ENCODE measurements at regions not wholly inside any gene's neighbourhood (a gene's known extent, or its start where the extent isn't known, plus 50 kb on each side); places are given as distances from the start of the nearest gene placed in this dataset.
"Not testable (repeated sequence)": the region's sequence is repeated elsewhere in the genome, so short reads cannot be mapped to it uniquely, and the experiment has no call there.

DNA sequence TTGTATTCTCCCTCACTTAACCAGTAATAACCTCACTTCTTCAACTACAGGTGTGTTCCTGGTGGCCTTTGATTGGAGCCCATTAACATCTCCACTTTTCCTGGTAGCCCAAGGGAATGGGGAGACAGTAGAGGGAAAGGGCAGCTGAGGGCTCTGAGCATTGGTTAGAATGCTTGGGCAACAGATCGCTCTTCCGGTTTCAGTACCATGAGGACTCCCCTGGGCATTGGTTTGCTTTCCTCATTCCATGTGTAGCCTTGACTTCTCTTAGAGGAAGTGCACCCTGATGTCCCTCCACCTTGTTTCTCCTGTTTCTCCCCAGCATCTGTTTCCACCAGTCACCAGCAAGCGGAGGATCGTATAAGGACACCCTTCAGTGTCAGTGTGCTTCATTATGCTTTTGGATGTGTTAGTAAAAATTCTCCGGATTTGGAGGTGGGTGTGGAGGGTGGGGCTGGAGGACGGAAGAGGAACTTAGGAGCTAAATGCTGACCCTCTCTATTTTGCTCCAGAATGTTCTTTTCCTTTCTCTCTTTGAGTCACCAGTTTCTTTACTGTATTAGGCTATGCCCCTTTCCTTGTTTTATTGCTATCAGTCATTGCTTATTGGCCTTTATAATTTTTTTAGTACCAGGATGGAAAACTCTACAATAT, 50.6 kb upstream of the ZNG1B start:
- H3K27ac ChIP-seq (ENCODE audit: insufficient read depth in 1 of 2, low read depth in 1 of 2, low read length in 2 of 2, poor library complexity in 1 of 2, severe bottlenecking in 2 of 2): not testable (repeated sequence)

DNA sequence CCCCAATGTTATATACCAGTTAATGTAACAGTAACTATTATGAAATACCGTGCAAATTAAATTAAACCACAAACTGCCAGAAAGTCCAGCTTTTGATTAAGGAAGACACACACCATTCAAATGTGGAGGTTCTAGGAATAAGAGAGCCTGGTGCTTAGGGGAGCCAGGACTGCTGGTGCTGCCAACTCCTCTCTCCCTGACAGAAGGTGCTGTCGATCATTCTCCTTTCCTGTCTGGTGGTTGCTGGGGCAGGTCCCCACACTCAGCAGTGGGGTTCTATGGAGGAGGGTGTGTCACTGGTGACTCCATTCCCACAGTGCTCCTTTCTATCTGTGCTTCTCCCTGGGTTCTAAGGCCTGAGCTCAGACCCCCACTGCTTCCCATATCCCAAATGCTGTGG, 57.9 kb upstream of the ZNG1B start:
- H3K36me3 ChIP-seq (ENCODE audit: control insufficient read depth in 4 of 4, insufficient read depth in 4 of 4, low read length in 3 of 4); H3K9me3 ChIP-seq (ENCODE audit: control extremely low read depth in 1 of 5, control insufficient read depth in 4 of 5, insufficient read depth in 2 of 5, low read depth in 1 of 5, low read length in 4 of 5); H3K27me3 ChIP-seq (replicated peaks in 2 of 5; ENCODE audit: control insufficient read depth in 4 of 5, insufficient read depth in 5 of 5, low read length in 4 of 5); H3K4me3 ChIP-seq (ENCODE audit: control insufficient read depth in 1 of 7, extremely low read depth in 1 of 7, insufficient read depth in 4 of 7, low read depth in 2 of 7, low read length in 6 of 7); H3K27ac ChIP-seq (ENCODE audit: insufficient read depth in 1 of 2, low read depth in 1 of 2, low read length in 2 of 2, poor library complexity in 1 of 2, severe bottlenecking in 2 of 2); DNase-seq; POLR2A ChIA-PET: not testable (repeated sequence)
- WGBS (ENCODE audit: insufficient coverage): 0% methylated on average over 1 of the region's 2 CpGs
- CTCF ChIA-PET: interaction anchor here (1.0 to 1.9 kb wide), 2 partner anchors 131 to 175 kb away, joined by 4 to 8 read pairs; no protein-coding TSS in a partner anchor
- H3K4me1 ChIP-seq (ENCODE audit: control extremely low read depth in 1 of 4, control insufficient read depth in 4 of 4, insufficient read depth in 4 of 4, low read length in 3 of 4): peaks cover 2 to 22% (median 8%) of the 10 kb centered on the region in 4 experiments

More for the DNA sequence above, 50.6 kb upstream of the ZNG1B start:
- H3K36me3 ChIP-seq (ENCODE audit: control insufficient read depth in 4 of 4, insufficient read depth in 4 of 4, low read length in 3 of 4); DNase-seq; H3K27me3 ChIP-seq (replicated peaks in 2 of 5; ENCODE audit: control insufficient read depth in 4 of 5, insufficient read depth in 5 of 5, low read length in 4 of 5); POLR2A ChIA-PET; H3K4me3 ChIP-seq (ENCODE audit: control insufficient read depth in 1 of 7, extremely low read depth in 1 of 7, insufficient read depth in 4 of 7, low read depth in 2 of 7, low read length in 6 of 7); H3K9me3 ChIP-seq (ENCODE audit: control extremely low read depth in 1 of 5, control insufficient read depth in 4 of 5, insufficient read depth in 2 of 5, low read depth in 1 of 5, low read length in 4 of 5); CTCF ChIA-PET: not testable (repeated sequence)
- peaks cover 0 to 11% (median 8%) of the 10 kb centered on the region in 4 experiments for H3K4me1 ChIP-seq (ENCODE audit: control extremely low read depth in 1 of 4, control insufficient read depth in 4 of 4, insufficient read depth in 4 of 4, low read length in 3 of 4)
- WGBS (ENCODE audit: insufficient coverage): no CpG with 5 or more reads among the region's 6 CpGs

DNA sequence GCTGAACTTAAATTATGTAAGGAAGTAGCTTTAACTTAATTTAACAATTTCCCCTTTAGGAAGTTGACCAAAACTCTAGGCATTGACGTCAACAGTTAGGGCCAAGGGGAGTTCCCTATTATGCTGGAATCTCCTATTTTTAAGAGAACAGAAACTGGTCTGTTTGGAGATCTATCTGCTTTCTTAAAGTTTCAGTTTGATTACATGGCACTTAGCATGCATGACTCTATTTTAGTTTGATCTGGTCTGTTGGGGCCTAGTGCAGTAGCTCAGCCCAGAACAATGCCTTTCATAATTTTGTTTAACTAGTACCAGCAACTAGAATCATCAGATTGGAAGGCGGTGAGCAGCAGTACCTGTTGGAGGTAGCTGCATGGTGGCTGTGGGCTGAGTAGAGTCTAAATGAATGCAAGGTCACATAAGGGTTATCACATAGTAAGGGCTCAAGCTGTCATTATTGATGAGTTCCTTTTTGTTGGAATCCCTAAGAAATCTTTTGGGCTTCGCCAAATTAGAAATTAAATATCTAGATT, 60.5 kb upstream of the ZNG1B start:
- ChIA-PET CTCF (interaction anchor here (0.9 to 1.8 kb wide), 7 partner anchors 14 to 242 kb away, joined by 3 to 13 read pairs (median 4); no protein-coding TSS in a partner anchor), POLR2A (no interaction called here)
- Histone ChIP-seq H3K4me1 (ENCODE audit: control extremely low read depth in 1 of 4, control insufficient read depth in 4 of 4, insufficient read depth in 4 of 4, low read length in 3 of 4) (peaks cover 2 to 35% (median 19%) of the 10 kb centered on the region in 4 experiments), H3K4me3 (ENCODE audit: control insufficient read depth in 1 of 7, extremely low read depth in 1 of 7, insufficient read depth in 4 of 7, low read depth in 2 of 7, low read length in 6 of 7) (no peak overlapping the region), H3K27me3 (replicated peaks in 2 of 5; ENCODE audit: control insufficient read depth in 4 of 5, insufficient read depth in 5 of 5, low read length in 4 of 5) (no peaks in the 10 kb centered on the region), H3K36me3 (ENCODE audit: control insufficient read depth in 4 of 4, insufficient read depth in 4 of 4, low read length in 3 of 4) (no peaks in the 10 kb centered on the region), H3K27ac (ENCODE audit: insufficient read depth in 1 of 2, low read depth in 1 of 2, low read length in 2 of 2, poor library complexity in 1 of 2, severe bottlenecking in 2 of 2) (no peak overlapping the region), H3K9me3 (ENCODE audit: control extremely low read depth in 1 of 5, control insufficient read depth in 4 of 5, insufficient read depth in 2 of 5, low read depth in 1 of 5, low read length in 4 of 5) (no peaks in the 10 kb centered on the region)
- 100% methylated on average over 2 of the region's 3 CpGs for WGBS (ENCODE audit: insufficient coverage)
- DNase-seq: peak; percentile 33 to 60 (median 57)

DNA sequence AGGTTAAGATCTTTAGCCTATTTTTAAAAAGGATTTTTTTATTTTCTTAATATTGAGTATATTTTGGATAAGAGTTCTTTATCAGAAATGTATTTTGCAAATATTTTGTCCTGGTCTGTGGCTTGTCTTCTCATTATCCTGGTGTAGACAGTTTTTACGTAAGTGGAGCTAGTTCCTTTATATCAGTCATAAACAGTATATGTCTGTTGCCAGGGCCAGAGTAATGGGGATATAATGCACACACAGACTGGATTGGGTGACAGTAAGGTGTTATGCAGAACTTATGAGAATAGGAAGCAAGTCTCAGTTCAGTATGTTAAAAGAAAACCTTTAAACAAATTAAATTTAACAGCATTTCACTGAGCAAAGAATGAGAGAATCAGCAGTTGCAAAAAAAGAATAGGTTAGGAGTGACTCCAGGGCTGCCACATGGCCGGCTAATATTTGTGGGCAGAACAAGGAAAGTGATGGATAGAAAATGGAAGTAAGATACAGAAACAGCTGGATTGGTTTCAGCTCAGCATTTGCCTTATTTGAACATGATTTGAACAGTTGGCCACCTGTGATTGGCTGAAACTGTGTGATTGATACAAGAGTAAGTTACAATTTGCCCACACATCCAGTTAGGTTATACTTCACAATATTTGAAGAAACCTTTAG, 61.1 kb upstream of the ZNG1B start:
- WGBS (ENCODE audit: insufficient coverage): no CpG with 5 or more reads among the region's 2 CpGs
- ChIA-PET POLR2A (no interaction called here), CTCF (interaction anchor here (0.9 to 1.8 kb wide), 8 partner anchors 14 to 241 kb away, joined by 3 to 13 read pairs (median 4); no protein-coding TSS in a partner anchor)
- Histone ChIP-seq H3K27me3 (replicated peaks in 2 of 5; ENCODE audit: control insufficient read depth in 4 of 5, insufficient read depth in 5 of 5, low read length in 4 of 5) (no peaks in the 10 kb centered on the region), H3K27ac (ENCODE audit: insufficient read depth in 1 of 2, low read depth in 1 of 2, low read length in 2 of 2, poor library complexity in 1 of 2, severe bottlenecking in 2 of 2) (no peak overlapping the region), H3K4me3 (ENCODE audit: control insufficient read depth in 1 of 7, extremely low read depth in 1 of 7, insufficient read depth in 4 of 7, low read depth in 2 of 7, low read length in 6 of 7) (no peak overlapping the region), H3K36me3 (ENCODE audit: control insufficient read depth in 4 of 4, insufficient read depth in 4 of 4, low read length in 3 of 4) (no peaks in the 10 kb centered on the region), H3K4me1 (ENCODE audit: control extremely low read depth in 1 of 4, control insufficient read depth in 4 of 4, insufficient read depth in 4 of 4, low read length in 3 of 4) (peaks cover 2 to 35% (median 19%) of the 10 kb centered on the region in 4 experiments), H3K9me3 (ENCODE audit: control extremely low read depth in 1 of 5, control insufficient read depth in 4 of 5, insufficient read depth in 2 of 5, low read depth in 1 of 5, low read length in 4 of 5) (no peaks in the 10 kb centered on the region)
- peak in 1 of 3 donors; percentile 9 for DNase-seq

DNA sequence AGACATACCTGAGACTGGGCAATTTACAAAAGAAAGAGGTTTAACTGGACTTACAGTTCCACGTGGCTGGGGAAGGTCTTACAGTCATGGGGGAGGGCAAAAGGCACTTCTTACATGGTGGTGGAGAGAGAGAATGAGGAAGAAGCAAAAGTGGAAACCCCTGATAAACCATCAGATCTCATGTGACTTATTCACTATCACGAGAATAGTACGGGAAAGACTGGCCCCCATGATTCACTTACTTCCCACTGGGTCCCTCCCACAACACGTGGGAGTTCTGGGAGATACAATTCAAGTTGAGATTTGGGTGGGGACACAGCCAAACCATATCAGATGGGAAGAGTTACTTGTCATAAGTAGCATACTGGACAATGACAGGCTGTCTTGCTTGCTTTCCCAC, 62.6 kb upstream of the ZNG1B start:
- H3K27ac ChIP-seq (ENCODE audit: insufficient read depth in 1 of 2, low read depth in 1 of 2, low read length in 2 of 2, poor library complexity in 1 of 2, severe bottlenecking in 2 of 2); H3K36me3 ChIP-seq (ENCODE audit: control insufficient read depth in 4 of 4, insufficient read depth in 4 of 4, low read length in 3 of 4); H3K27me3 ChIP-seq (replicated peaks in 2 of 5; ENCODE audit: control insufficient read depth in 4 of 5, insufficient read depth in 5 of 5, low read length in 4 of 5); POLR2A ChIA-PET; H3K9me3 ChIP-seq (ENCODE audit: control extremely low read depth in 1 of 5, control insufficient read depth in 4 of 5, insufficient read depth in 2 of 5, low read depth in 1 of 5, low read length in 4 of 5); H3K4me3 ChIP-seq (ENCODE audit: control insufficient read depth in 1 of 7, extremely low read depth in 1 of 7, insufficient read depth in 4 of 7, low read depth in 2 of 7, low read length in 6 of 7): not testable (repeated sequence)
- 14% methylated on average over 1 of the region's 4 CpGs for WGBS (ENCODE audit: insufficient coverage)
- H3K4me1 ChIP-seq (ENCODE audit: control extremely low read depth in 1 of 4, control insufficient read depth in 4 of 4, insufficient read depth in 4 of 4, low read length in 3 of 4): peaks cover 2 to 35% (median 19%) of the 10 kb centered on the region in 4 experiments
- CTCF ChIA-PET: interaction anchor here (1.4 kb wide), 1 partner anchor 16 kb away, joined by 3 read pairs; no protein-coding TSS in a partner anchor
- DNase-seq: peak in 2 of 3 donors; percentile 38 to 63

DNA sequence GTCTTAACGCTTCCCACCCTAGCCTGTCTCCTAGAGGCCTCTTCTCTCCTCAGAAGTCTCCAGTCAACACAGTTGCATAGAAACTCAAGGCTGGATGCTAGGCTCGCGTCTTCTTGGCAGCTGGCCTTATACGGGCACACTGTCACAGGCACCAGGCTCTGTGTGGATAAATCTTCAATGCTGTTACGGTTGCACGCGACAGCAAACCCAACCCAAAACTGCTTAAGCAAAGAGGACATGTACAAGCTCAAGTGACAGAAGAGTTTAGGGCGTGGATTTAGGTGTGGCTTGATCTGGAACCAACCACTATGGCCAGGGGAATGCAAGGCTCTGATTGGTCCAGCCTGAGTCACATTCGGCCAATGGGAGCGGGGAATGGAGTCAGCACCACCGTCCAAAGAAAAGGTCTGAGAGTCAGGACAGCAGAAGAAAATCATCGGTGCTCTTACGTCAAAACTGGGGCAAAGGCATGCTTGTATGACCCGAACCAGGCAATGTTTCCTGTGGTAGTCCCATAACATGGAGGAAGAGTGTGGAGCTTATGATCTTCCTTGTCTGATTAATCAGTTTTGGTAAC, 65.1 kb upstream of the ZNG1B start:
- H3K27ac ChIP-seq (ENCODE audit: insufficient read depth in 1 of 2, low read depth in 1 of 2, low read length in 2 of 2, poor library complexity in 1 of 2, severe bottlenecking in 2 of 2); H3K36me3 ChIP-seq (ENCODE audit: control insufficient read depth in 4 of 4, insufficient read depth in 4 of 4, low read length in 3 of 4); DNase-seq; POLR2A ChIA-PET; H3K27me3 ChIP-seq (replicated peaks in 2 of 5; ENCODE audit: control insufficient read depth in 4 of 5, insufficient read depth in 5 of 5, low read length in 4 of 5); H3K4me3 ChIP-seq (ENCODE audit: control insufficient read depth in 1 of 7, extremely low read depth in 1 of 7, insufficient read depth in 4 of 7, low read depth in 2 of 7, low read length in 6 of 7); H3K9me3 ChIP-seq (ENCODE audit: control extremely low read depth in 1 of 5, control insufficient read depth in 4 of 5, insufficient read depth in 2 of 5, low read depth in 1 of 5, low read length in 4 of 5): not testable (repeated sequence)
- H3K4me1 ChIP-seq (ENCODE audit: control extremely low read depth in 1 of 4, control insufficient read depth in 4 of 4, insufficient read depth in 4 of 4, low read length in 3 of 4): peaks cover 2 to 31% (median 19%) of the 10 kb centered on the region in 4 experiments
- 85% methylated on average over 8 of the region's 14 CpGs for WGBS (ENCODE audit: insufficient coverage)
- CTCF ChIA-PET: interaction anchor here (1.0 to 4.4 kb wide), 4 partner anchors 13 to 234 kb away, joined by 3 to 65 read pairs (median 30); no protein-coding TSS in a partner anchor

All from common myeloid progenitor, CD34-positive (primary cell).